ENCODE measurements at regions not wholly inside any gene's neighbourhood (a gene's known extent, or its start where the extent isn't known, plus 50 kb on each side); places are given as distances from the start of the nearest gene placed in this dataset.
A peak's percentile ranks its signal among the peaks of the same experiment; 100 is the strongest.
"Not testable (repeated sequence)": the region's sequence is repeated elsewhere in the genome, so short reads cannot be mapped to it uniquely, and the experiment has no call there.

GRCh38 chr12:28771968-28772367 lies 377.1 kb upstream of the FAR2 start:
- no peak for DNase-seq (ENCODE audit: low read depth)

- DNase-seq (ENCODE audit: low read depth) = no peak
Observed at GRCh38 chr12:28775556-28775955, 373.5 kb upstream of the FAR2 start.

DNA sequence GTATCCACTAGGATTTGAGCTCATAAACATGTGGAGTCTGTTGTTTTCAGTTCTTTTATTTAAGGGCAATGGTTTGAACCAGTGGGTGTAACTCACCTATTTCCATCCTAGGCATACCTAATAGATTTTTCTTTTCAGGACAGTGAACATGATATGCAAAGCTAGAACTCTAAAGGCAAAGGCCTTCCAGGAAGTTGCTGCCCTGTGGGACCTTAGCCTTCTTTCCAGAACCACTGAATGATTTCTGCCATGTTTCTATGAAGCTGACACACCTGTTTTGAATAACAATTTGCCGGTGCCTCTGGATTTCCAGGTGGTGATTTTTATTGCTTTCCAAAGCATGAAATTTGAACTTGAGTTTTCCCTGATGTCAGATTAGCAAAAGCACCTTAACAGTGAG lies 372.9 kb upstream of the FAR2 start:
- DNase-seq (ENCODE audit: low read depth) = no peak

- DNase-seq (ENCODE audit: low read depth) = no peak
Observed at GRCh38 chr12:28776913-28777422, 372.1 kb upstream of the FAR2 start.

DNA sequence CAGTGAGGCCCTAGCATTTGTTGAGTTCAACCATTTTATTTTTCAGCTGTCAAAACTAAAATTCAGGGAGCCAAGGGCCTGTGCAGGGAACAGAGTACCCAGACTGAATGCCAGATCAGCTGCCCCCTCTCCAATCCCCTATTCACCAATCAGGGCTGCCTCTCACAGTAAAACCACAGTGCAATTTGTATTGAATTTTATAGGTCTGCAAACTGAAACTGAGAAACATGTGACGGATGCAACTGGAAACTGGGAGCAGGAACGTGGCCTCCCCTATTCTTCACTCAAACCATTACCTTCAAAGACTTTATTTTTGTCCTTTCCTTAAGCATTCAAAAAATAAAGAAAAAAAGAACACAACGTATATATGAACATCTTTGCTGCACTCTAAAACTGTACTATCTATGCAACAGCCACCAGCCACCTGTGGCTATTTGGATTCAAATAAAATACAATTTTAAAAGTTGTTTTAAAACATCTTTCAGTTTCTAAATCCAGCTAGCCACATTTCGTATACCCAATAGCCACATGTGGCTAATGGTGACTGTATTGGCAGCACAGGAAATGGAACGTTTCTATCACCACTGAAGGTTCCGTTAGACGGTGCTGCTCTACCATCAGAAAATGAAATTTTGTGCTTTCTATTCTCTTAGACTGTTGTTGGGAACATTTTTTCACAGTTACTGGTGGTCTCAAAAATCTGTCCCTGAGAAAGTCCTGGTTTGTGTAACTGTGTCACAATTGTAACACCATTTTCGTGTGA lies 371.3 kb upstream of the FAR2 start:
- DNase-seq (ENCODE audit: low read depth) = no peak

GRCh38 chr12:28780096-28780495 lies 369.0 kb upstream of the FAR2 start:
- DNase-seq (ENCODE audit: low read depth) = peak; percentile 56

DNA sequence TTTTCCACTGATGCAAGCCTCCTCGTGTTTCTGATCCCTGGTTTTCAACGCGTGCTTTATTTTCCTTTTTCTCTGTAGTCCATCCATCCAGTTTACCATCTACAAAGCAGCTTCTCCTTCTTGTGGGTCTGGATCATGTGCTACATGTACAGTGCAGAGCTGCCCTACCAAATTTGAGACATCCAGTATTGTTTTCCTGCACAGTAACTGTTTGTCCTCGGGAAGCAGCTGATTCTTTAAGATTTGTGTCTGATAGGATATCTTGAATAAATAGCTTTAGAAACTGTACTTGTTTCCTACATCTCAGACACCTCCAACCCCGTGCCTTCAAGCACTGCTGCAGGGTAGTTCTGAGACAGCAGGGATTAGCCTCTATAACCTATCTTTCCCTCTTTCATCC lies 368.1 kb upstream of the FAR2 start:
- no peak for DNase-seq (ENCODE audit: low read depth)

- DNase-seq (ENCODE audit: low read depth) = no peak
Observed at GRCh38 chr12:28781671-28782652, 367.1 kb upstream of the FAR2 start.

DNA sequence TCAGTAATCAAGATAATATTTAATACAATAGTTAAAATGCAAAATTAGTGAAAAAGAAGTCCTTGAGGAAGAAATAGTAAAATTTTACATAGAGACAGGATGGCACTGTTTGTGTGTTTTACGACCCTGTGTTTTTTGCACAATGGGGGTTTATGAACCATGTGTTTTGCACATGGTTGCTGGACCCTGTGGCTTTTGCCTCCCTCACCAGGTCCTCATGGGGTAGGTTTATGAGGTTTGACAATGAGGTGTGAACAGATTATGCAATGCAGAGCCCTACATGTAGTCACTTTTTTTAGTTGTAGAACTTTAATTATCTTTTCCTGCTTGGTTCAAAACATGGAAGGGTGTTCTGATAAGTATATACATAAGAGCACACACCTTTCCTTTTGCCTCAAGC lies 366.3 kb upstream of the FAR2 start:
- no peak for DNase-seq (ENCODE audit: low read depth)

DNA sequence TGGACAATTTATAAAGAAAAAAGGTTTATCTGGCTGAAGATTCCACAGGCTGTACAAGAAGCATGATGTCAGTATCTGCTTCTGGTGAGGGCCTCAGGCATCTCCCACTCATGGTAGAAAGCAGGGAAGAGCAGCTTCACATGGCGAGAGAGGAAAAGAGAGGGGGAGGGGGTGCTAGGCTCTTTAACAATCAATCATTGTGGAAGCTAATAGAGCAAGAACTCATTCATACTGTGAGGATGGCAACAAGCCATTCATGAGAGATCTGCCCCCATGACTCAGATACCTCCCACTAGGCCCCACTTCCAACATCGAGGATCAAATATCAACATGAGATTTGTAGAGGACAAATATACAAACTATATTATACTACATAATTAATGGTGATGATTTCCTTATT lies 361.9 kb upstream of the FAR2 start:
- no peak for DNase-seq (ENCODE audit: low read depth)

DNA sequence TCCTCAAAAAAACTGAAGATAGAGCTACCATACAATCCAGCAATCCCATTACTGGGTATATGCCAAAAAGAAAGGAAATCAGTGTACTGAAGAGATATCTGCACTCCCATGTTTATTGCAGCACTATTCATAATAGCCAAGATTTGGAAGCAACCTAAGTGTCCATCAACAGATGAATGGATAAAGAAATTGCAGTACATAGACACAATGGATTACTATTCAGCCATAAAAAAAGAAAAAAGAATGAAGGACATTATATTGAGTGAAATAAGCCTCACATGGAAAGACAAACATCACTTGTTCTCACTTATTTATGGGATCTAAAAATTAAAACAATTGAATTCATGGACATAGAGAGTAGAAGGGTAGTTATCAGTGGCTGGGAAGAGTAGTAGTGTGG lies 360.8 kb upstream of the FAR2 start:
- DNase-seq (ENCODE audit: low read depth) = not testable (repeated sequence)

DNA sequence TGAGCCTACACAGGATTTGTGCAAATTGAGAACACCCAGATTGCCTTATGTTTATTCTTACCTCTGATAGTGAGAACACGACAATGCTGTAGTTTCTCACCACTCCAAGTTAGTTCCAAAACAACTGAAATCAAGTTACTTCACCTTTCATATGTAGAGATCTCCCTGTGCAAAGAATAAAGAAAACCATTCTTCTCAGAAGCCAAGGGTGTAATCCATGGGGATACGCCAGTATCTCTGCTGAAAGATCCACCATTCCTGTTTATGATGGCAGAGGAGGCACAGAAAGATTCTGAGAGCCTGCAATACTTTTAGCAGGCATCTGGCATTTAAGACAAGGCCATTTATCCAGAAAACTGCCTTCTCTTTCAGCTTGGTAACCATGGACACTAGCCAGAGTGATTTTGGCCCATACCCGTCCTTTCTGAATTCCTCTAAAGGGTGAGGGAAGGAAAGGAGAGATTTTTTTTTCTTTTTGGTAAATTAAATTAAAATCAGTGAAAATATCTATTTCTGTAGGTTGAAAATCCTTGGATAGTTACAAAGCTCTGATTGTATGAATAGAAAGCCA lies 355.4 kb upstream of the FAR2 start:
- no peak for DNase-seq (ENCODE audit: low read depth)

DNA sequence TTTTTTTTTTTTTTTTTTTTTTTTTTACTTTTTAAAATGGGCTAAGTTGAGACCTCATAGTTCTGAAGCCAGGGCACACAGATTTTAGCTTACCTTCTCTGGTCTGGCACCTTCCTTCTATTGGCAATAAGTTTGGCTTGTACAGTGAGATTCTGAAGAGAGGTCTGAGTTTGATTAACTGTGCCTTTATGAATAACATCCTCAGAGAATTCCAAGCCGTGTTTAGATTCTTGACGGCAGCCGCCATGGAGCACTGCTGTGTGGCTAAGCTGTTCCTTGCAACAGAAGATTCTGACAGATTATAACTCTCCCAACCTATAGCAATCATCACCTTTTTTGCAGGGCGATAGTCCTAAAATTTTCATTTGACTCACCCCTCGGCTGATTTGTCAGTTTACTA lies 354.9 kb upstream of the FAR2 start:
- peak; percentile 3 for DNase-seq (ENCODE audit: low read depth)

DNA sequence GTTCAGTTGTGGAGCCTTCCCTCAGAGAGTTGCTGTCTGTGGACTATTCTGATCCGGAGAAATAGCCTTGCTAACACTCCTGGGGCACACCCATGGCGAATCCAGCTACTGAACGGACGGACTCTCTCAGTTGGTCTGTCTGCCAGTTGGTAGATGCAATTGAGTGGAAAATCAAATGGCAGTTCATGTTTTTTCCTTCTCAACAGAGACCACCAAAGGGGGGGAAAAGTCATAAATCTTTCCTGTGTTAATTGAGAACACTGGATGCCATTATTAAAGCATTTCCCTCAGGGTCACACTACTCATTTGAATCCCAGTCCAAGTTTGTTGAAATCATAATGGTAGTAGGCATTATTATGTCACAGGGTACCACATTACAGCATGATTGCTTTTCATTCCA lies 354.3 kb upstream of the FAR2 start:
- no peak for DNase-seq (ENCODE audit: low read depth)

DNA sequence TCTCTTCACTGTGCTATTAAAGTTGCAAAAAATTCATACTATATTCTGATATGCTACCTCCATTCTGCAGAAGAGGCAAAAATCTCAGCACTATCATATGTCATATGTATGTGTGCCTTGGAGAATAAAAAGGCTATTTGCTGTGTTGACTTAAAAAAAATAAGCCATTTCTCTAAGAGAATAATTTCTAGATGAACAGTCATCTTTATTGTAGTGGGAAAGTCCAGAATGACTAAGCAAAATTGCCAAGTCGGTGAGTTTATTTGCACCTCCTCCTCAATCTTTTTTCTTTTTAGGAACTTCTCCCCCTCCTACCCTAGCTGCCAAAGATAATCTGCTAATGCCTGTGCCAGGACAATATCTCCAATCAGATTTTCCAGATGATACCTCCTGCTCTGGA lies 353.8 kb upstream of the FAR2 start:
- peak; percentile 28 for DNase-seq (ENCODE audit: low read depth)

GRCh38 chr12:28799348-28799747 lies 349.7 kb upstream of the FAR2 start:
- DNase-seq (ENCODE audit: low read depth) = no peak

DNA sequence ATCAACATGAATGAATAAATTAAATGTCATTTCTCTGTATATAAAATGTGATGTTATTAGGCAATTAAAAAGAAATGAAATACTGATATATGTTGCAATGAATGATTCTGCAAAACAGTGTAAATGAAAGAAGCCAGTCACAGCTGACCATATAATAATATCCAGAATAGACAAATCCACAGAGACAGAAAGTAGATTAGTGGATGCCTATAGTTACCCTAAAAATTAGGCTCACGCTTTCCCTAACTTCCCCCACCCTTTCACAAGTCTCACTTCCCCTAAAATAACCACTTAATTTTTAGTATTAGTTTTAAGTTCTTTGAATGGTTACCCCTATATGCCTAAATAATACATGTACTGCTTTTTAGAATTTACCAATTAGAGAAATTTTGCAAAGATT lies 348.9 kb upstream of the FAR2 start:
- DNase-seq (ENCODE audit: low read depth) = no peak

DNA sequence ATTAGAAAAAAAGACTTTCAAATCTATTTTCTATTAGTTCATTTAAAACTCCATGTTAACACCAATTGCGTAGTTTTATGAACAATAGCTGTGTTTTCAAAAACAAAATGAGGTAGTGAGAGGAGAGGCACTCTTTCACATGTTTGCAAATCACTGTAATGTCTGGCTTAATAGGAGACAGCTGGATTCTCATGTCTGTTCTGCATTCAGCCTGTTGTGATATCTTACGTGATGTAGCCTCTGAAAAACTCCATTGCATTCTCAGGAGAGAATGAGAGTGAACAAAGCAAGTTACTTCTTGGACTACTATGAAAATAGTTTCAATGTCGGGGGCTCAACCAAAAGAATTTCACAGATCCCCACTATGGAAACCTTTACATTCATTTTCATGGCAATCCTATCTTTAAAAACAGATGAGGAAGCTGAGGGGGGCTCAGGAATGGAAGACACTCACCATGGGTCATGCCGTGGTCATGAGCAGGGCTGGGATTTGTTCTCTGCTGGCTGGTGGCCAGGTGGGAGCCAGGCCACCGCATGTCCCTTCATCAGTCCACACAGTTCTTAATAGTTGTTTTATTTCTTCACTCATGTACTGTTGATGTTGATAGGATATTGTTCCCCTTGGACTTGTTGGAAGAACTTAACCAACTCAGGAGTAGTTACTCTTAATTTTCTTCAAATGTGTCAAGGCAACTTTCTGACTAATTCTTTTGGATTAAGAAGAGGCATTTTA lies 346.2 kb upstream of the FAR2 start:
- no peak for DNase-seq (ENCODE audit: low read depth)

DNA sequence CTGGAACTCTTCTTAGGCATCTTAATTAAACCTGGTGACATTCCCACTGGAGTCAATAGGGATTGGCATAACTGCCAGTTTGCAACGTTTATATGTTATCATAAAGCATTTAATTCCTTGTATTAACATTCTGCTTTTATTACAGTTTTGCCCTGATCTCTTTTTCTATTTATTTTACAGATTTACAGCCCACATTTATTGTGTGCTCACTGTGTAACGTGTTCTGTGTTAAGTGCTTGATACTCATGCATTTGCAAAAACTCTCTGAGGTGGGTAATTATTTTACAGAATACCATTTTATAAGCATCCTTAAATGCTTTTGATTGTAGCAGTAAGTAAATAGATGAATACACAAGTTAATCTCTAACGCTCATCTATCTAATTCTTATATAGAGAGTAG lies 341.5 kb upstream of the FAR2 start:
- no peak for DNase-seq (ENCODE audit: low read depth)

- no peak for DNase-seq (ENCODE audit: low read depth)
Observed at GRCh38 chr12:28811457-28811856, 337.6 kb upstream of the FAR2 start.

DNA sequence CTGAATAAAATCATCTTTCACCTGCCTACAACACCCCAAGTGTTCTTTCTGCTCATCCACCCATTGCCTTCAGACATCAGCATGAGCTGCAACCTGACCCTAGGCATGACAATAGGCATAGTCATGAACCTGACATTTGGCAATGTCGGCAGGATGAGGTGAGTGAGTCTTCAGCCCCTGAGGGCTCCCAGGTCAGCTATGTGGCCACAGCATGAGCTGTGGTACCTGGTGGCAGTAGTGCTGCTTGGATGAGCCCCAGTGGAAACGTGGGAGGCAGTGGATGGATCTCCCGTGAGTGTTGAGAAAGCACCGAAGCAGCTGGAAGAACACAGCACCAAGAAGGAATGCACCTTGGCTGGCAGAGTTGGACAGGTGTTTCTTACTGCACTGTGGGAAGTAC lies 334.8 kb upstream of the FAR2 start:
- no peak for DNase-seq (ENCODE audit: low read depth)

DNA sequence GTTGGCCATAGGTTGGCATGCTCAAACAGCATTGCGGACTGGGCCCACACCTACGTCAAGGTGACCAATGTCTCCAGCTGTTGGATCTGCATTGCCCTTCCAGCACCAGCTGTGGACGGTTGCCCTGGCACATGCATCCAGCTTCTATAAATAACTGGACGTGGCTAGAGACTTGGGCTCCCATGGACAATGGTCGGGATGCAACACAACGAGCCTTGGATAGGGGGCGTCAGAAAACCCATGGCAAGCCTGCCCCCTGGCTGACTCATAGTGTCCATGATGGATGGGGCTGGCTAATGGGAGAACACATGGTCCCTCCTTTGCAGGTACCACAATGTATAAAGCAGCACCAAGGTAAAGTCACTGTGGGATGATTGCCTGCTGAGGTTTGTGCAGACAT lies 331.6 kb upstream of the FAR2 start:
- DNase-seq (ENCODE audit: low read depth) = no peak
